Gastroesophageal sphincter (tissue), 4 donors: ENCODE measurements at regions not wholly inside any gene's neighbourhood (a gene's known extent, or its start where the extent isn't known, plus 50 kb on each side); places are given as distances from the start of the nearest gene placed in this dataset.

ENCODE experiments used
- ATAC-seq: fragments of 150-250 bp; one replicate; pipeline ENCODE4 v1.9.1; 2016; ENCODE audit warnings: mild to moderate bottlenecking, moderate library complexity
- H3K27ac ChIP-seq, 4 donors: fragments of 200-600 bp; sonication (generic) in 3 of 4; 1 replicate in 3 of 4; 2 replicates in 1 of 4; pipeline ENCODE4 v1.5.1; 2016 to 2019
- H3K27me3 ChIP-seq: fragments of 200-600 bp; sonication (generic); one replicate; pipeline ENCODE4 v1.5.1; 2019
- H3K36me3 ChIP-seq, 2 donors: fragments of 200-600 bp; sonication (generic); one replicate each; pipeline ENCODE4 v1.5.1; 2019; ENCODE audit warnings: control low read depth in 1 of 2
- H3K4me1 ChIP-seq, 3 donors: fragments of 200-600 bp; sonication (generic); 1 replicate in 2 of 3; 2 replicates in 1 of 3; pipeline ENCODE4 v1.5.1; 2016 to 2019; ENCODE audit warnings: control low read depth in 2 of 3
- H3K4me3 ChIP-seq, 2 donors: fragments of 200-600 bp; sonication (generic); one replicate each; pipeline ENCODE4 v1.5.1; 2019; ENCODE audit warnings: mild to moderate bottlenecking in 1 of 2, moderate library complexity in 1 of 2
- H3K9me3 ChIP-seq, 3 donors: fragments of 200-600 bp; sonication (generic); one replicate each; pipeline ENCODE4 v1.5.1; 2017 to 2019; ENCODE audit warnings: control low read depth in 2 of 3
- CTCF ChIP-seq, 4 experiments: fragments of 200-600 bp in 2 of 4; fragments of 450-650 bp in 2 of 4; sonication (generic) in 1 of 4; IDR thresholded peaks; one replicate each; pipeline ENCODE4 v1.5.1; 2017 to 2019; ENCODE audit warnings: antibody characterized with exemption in 4 of 4, mild to moderate bottlenecking in 2 of 4, moderate library complexity in 2 of 4
- EP300 ChIP-seq: sonication (generic); formaldehyde crosslinking; IDR thresholded peaks from one replicate; pipeline ENCODE4 v1.6.1; 2017; ENCODE audit warnings: antibody characterized with exemption, mild to moderate bottlenecking
- POLR2A ChIP-seq, 2 donors: fragments of 450-650 bp; IDR thresholded peaks; one replicate each; pipeline ENCODE4 v1.6.1; 2017; ENCODE audit warnings: antibody characterized with exemption in 2 of 2, mild to moderate bottlenecking in 2 of 2, moderate library complexity in 1 of 2
- POLR2AphosphoS5 ChIP-seq: sonication (generic); formaldehyde crosslinking; IDR thresholded peaks from one replicate; pipeline ENCODE4 v1.6.1; 2017; ENCODE audit warnings: antibody characterized with exemption
- WGBS, 2 donors: methylation state at CpG; one replicate each; pipeline ENCODE4 v1.1.5; 2018; ENCODE audit warnings: low coverage in 1 of 2; 5-methylcytosine and 5-hydroxymethylcytosine counted together

DNA sequence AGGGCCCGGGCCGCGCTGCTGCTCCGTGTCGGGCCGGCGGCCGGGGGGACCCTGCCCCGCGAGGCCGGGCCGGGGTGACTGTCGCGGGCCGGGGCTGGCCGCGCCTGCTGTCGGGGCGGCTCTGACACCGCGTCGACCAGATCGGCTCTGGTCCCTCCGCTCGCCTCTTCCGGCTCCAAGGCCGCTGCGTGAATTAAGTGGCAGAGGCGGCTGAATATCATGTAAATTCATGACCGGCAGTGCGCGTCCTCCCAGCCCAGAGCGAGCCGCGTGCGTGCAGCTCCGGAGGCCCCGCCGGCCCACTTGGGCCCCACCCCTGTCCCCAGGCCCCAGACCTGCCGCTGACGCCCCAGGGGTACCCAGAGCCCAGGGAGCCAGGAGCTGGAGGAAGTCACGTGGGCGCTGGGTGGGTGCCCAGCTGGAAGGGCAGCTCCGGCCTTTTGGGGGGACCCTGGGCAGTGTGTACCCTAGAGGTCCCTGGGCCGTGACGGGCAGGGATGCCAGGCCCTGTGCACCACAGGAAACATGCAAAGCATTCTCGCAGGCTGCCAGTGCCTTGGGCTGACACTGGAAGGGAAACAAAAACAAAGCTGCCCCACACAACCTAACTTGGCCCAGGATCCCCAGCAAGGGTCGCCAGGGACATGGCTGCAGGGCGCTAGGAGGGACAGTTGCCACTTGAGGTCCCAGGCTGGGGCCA lies 584.0 kb upstream of the MKI67 start:
- no peak for ATAC-seq
- no peaks in the 10 kb centered on the region for H3K9me3 ChIP-seq
- no peaks in the 10 kb centered on the region for H3K4me1 ChIP-seq
- H3K36me3 ChIP-seq, result no peaks in the 10 kb centered on the region
- no peak for TF ChIP-seq EP300
- TF ChIP-seq CTCF (IDR thresholded peaks at IDR 0.05), result no peak
- TF ChIP-seq POLR2AphosphoS5, result no peak
- TF ChIP-seq POLR2A (IDR thresholded peaks at IDR 0.05), result no peak
- no peak overlapping the region for H3K27ac ChIP-seq
- no CpG with 5 or more reads among the region's 49 CpGs for WGBS, 2 donors
- no peak overlapping the region for H3K4me3 ChIP-seq
- peaks cover 29% of the 10 kb centered on the region for H3K27me3 ChIP-seq

- TF ChIP-seq EP300 (no peak), CTCF (IDR thresholded peaks at IDR 0.05) (no peak), POLR2A (IDR thresholded peaks at IDR 0.05) (no peak), POLR2AphosphoS5 (no peak)
- H3K4me1 ChIP-seq, result no peaks in the 10 kb centered on the region
- ATAC-seq, result no peak
- 100% methylated on average over 1 of the region's 8 CpGs; no CpG with 5 or more reads in 1 of the 2 donors for WGBS, 2 donors
- peaks cover 32% of the 10 kb centered on the region for H3K27me3 ChIP-seq
- H3K4me3 ChIP-seq, result no peak overlapping the region
- no peaks in the 10 kb centered on the region for H3K36me3 ChIP-seq
- no peaks in the 10 kb centered on the region for H3K9me3 ChIP-seq
- H3K27ac ChIP-seq, result no peak overlapping the region
Observed at GRCh38 chr10:128710798-128711183, 584.6 kb upstream of the MKI67 start.

- TF ChIP-seq POLR2A (IDR thresholded peaks at IDR 0.05), result no peak
- no peak for TF ChIP-seq EP300
- TF ChIP-seq POLR2AphosphoS5, result no peak
- TF ChIP-seq CTCF (IDR thresholded peaks at IDR 0.05), result no peak
- no peak for ATAC-seq
- Histone ChIP-seq H3K27ac (no peak overlapping the region), H3K4me3 (no peak overlapping the region), H3K27me3 (peaks cover 37% of the 10 kb centered on the region), H3K4me1 (no peaks in the 10 kb centered on the region), H3K9me3 (no peaks in the 10 kb centered on the region), H3K36me3 (no peaks in the 10 kb centered on the region)
- 81 to 85% methylated on average over 5 to 8 of the region's 9 CpGs for WGBS, 2 donors
Observed at GRCh38 chr10:128711806-128712205, 585.6 kb upstream of the MKI67 start.

GRCh38 chr10:128712661-128713400 lies 586.6 kb upstream of the MKI67 start:
- 96 to 100% methylated on average over 1 to 4 of the region's 18 CpGs for WGBS, 2 donors
- Histone ChIP-seq H3K27me3 (peaks cover 32% of the 10 kb centered on the region), H3K4me3 (no peak overlapping the region), H3K36me3 (no peaks in the 10 kb centered on the region), H3K4me1 (no peaks in the 10 kb centered on the region), H3K27ac (no peak overlapping the region), H3K9me3 (no peaks in the 10 kb centered on the region)
- TF ChIP-seq CTCF (IDR thresholded peaks at IDR 0.05) (no peak), EP300 (no peak), POLR2AphosphoS5 (no peak), POLR2A (IDR thresholded peaks at IDR 0.05) (no peak)
- ATAC-seq, result no peak

- Histone ChIP-seq H3K27ac (no peak overlapping the region), H3K4me1 (no peaks in the 10 kb centered on the region), H3K9me3 (no peaks in the 10 kb centered on the region), H3K27me3 (peaks cover 32% of the 10 kb centered on the region), H3K36me3 (no peaks in the 10 kb centered on the region), H3K4me3 (no peak overlapping the region)
- no peak for ATAC-seq
- TF ChIP-seq POLR2A (IDR thresholded peaks at IDR 0.05) (no peak), POLR2AphosphoS5 (no peak), CTCF (IDR thresholded peaks at IDR 0.05) (no peak), EP300 (no peak)
- 66 to 72% methylated on average over 5 of the region's 5 CpGs for WGBS, 2 donors
Observed at GRCh38 chr10:128713471-128713870, 587.2 kb upstream of the MKI67 start.
